Chondrocyte (in vitro differentiated cells): ENCODE measurements at regions not wholly inside any gene's neighbourhood (a gene's known extent, or its start where the extent isn't known, plus 50 kb on each side); places are given as distances from the start of the nearest gene placed in this dataset.

ENCODE experiments used
- DNase-seq: peaks from one replicate; pipeline ENCODE4 v3.0.0; 2021; ENCODE audit warnings: mixed read lengths, low spot score
- H3K27ac Mint-ChIP-seq: one replicate; pipeline ENCODE4 v1.8.0; 2021; ENCODE audit warnings: mild to moderate bottlenecking, moderate library complexity, mixed read lengths; ENCODE audit not compliant: unreplicated experiment
- H3K27me3 Mint-ChIP-seq: 2 replicates; pipeline ENCODE4 v1.8.0; 2021; ENCODE audit warnings: low read depth, mixed read lengths
- H3K36me3 Mint-ChIP-seq: 2 replicates; pipeline ENCODE4 v1.8.0; 2021; ENCODE audit warnings: low read depth, mixed read lengths
- H3K4me1 Mint-ChIP-seq: 2 replicates; pipeline ENCODE4 v1.8.0; 2021; ENCODE audit warnings: low read depth, mild to moderate bottlenecking, mixed read lengths
- H3K4me3 Mint-ChIP-seq: one replicate; pipeline ENCODE4 v1.8.0; 2021; ENCODE audit warnings: mild to moderate bottlenecking, moderate library complexity, mixed read lengths; ENCODE audit not compliant: unreplicated experiment
- H3K9me3 Mint-ChIP-seq: 2 replicates; pipeline ENCODE4 v1.8.0; 2021; ENCODE audit warnings: low read depth, mixed read lengths
- TF ChIP-seq, protein P1 (sequence below): fragments of 200-600 bp; sonication (generic); IDR thresholded peaks from 2 replicates; pipeline ENCODE4 v1.5.0; 2021; ENCODE audit warnings: antibody characterized with exemption, mild to moderate bottlenecking, moderate library complexity

DNA sequence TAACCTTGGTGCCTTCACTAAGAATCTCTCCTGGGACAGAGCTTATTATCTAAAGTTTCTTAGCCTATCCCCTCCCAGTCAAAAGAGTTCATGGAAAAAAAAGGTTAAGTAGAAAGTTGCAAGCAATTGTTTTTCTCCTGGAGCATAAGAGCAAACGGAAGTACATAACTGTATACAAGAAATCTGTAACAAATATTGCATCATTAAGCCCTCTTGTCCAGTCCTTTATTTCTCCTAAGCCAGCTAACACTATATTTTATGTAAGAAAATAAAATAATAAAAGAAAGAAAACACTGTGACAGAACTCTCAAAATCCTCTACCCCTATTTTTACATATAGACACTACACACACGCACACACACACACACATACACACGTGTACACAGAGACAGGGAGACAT, 255.3 kb downstream of the NAF1 start:
- Mint-ChIP-seq H3K9me3 (peaks cover 10% of the 10 kb centered on the region), H3K4me3 (no peak overlapping the region), H3K4me1 (no peaks in the 10 kb centered on the region), H3K27ac (no peak overlapping the region), H3K36me3 (no peaks in the 10 kb centered on the region), H3K27me3 (no peaks in the 10 kb centered on the region)
- no peak for DNase-seq
- TF ChIP-seq, protein P1, sequence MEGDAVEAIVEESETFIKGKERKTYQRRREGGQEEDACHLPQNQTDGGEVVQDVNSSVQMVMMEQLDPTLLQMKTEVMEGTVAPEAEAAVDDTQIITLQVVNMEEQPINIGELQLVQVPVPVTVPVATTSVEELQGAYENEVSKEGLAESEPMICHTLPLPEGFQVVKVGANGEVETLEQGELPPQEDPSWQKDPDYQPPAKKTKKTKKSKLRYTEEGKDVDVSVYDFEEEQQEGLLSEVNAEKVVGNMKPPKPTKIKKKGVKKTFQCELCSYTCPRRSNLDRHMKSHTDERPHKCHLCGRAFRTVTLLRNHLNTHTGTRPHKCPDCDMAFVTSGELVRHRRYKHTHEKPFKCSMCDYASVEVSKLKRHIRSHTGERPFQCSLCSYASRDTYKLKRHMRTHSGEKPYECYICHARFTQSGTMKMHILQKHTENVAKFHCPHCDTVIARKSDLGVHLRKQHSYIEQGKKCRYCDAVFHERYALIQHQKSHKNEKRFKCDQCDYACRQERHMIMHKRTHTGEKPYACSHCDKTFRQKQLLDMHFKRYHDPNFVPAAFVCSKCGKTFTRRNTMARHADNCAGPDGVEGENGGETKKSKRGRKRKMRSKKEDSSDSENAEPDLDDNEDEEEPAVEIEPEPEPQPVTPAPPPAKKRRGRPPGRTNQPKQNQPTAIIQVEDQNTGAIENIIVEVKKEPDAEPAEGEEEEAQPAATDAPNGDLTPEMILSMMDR = no peak

DNA sequence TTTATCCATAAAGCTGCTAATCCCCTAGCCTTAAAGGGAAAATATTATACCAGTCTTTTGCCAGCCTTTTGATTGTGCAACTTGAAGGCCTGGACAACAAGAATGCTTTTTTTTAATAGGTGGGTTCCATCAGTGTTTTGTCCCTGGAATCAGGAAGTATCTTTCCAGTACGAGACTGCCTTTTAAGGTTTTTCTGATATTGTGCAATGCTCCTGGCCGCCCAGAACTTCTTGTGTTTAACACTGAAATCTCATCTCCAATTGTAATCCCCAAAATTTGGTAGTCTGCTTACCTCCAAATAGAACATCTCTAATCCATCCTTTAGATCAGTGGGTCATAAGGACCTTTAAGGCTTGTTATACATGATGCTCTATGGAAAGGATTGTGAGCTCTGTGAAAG, 256.7 kb downstream of the NAF1 start:
- Mint-ChIP-seq H3K36me3 (no peaks in the 10 kb centered on the region), H3K27me3 (no peaks in the 10 kb centered on the region), H3K4me1 (no peaks in the 10 kb centered on the region), H3K4me3 (no peak overlapping the region), H3K27ac (no peak overlapping the region), H3K9me3 (peaks cover 9% of the 10 kb centered on the region)
- TF ChIP-seq, protein P1 = no peak
- DNase-seq = no peak

DNA sequence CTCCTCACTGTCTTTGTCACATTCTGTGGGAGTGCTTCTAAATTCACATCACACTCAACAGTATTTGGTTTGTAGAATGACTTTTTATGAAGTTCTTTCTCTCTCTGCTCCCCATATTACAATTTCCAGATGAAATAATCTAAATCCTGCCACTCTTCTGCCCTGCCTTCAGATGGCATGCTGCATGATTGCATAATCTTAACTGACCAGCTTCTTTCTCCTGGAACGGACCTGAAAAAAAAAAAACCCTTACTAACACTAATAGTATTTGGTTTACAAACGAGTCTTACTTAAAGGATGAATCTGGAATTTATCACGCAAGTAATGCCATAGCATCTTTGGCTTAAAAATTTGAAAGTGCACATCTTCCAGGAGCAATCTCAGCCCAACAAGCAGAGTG, 272.3 kb downstream of the NAF1 start:
- H3K36me3 Mint-ChIP-seq = no peaks in the 10 kb centered on the region
- no peaks in the 10 kb centered on the region for H3K9me3 Mint-ChIP-seq
- H3K27me3 Mint-ChIP-seq = no peaks in the 10 kb centered on the region

DNA sequence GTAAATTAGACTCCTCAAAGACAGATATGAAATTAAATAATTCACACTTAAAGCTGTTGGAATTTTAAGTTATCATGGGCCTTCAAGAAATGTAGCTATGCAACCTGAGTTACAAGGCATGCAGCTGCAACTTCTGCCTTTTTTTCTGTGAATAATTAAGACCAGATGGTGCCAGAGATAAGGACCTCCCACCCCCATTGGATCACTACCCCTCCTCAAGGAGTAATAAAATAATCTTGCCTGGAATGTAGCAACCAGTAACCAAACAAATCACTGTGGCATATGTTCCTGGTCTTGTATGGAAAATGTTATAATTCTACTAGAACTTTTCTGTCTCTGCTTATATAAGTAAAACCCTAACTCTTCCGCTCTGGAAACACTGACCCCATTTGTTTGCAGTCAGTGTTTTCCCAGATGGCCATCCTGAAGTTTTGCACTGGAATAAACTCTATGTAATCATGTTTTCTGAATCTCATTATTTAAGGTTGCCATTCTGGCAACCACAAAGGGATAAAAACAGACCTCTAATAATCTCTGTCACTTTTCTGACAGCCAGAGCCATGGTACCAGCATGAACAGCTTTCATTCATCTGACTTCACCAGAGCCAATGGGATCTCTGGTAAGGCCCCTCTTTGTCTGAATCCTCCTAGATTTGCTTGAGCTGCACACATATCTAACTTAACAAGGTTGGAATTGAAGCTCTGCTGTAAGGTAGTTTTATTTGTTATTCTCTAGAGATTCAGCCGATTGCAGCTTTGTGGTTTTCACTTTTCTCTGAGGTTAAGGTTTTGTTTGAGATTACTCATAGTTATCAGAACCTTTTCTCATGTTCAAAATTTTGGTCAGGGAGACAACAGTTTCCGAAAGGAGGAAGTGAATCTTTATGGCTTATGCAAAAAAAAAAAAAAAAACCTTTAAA, 274.6 kb downstream of the NAF1 start:
- TF ChIP-seq, protein P1 = no peak
- Mint-ChIP-seq H3K9me3 (no peaks in the 10 kb centered on the region), H3K27ac (no peak overlapping the region), H3K4me1 (no peaks in the 10 kb centered on the region), H3K4me3 (no peak overlapping the region), H3K27me3 (no peaks in the 10 kb centered on the region), H3K36me3 (no peaks in the 10 kb centered on the region)
- DNase-seq = no peak

More for the DNA sequence above, 272.3 kb downstream of the NAF1 start:
- TF ChIP-seq, protein P1 = no peak
- Mint-ChIP-seq H3K4me3 (no peak overlapping the region), H3K27ac (no peak overlapping the region), H3K4me1 (no peaks in the 10 kb centered on the region)
- no peak for DNase-seq

DNA sequence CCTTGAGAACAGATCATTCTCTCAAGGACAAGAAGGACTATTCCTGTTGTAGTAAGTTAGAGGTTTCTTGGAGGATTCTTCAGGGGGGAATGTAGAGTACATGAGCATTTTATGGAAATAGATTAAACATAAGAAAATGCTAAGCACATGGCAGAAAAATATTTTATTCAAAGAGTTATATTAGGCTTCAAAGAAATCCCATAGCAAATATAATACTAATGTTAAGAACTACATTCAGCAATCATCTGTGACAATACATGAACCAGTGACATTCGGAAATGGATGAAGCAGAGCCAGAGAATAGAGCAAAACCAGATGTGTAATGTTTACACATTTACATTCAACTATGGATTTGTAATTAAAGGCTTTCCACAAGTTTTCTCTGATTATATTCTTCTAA, 288.6 kb downstream of the NAF1 start:
- peaks cover 2% of the 10 kb centered on the region for H3K9me3 Mint-ChIP-seq
- TF ChIP-seq, protein P1 = no peak
- peaks cover 4% of the 10 kb centered on the region for H3K27me3 Mint-ChIP-seq
- H3K36me3 Mint-ChIP-seq = no peaks in the 10 kb centered on the region
- no peaks in the 10 kb centered on the region for H3K4me1 Mint-ChIP-seq
- no peak overlapping the region for H3K4me3 Mint-ChIP-seq
- H3K27ac Mint-ChIP-seq = no peak overlapping the region
- DNase-seq = no peak
